Peyer's patch (tissue), 4 donors: ENCODE measurements at regions not wholly inside any gene's neighbourhood (a gene's known extent, or its start where the extent isn't known, plus 50 kb on each side); places are given as distances from the start of the nearest gene placed in this dataset.

Source experiments
- DNase-seq, 3 donors: peaks; one replicate each; pipeline ENCODE4 v3.0.0-alpha.2; 2017 to 2019
- H3K27ac ChIP-seq, 4 donors: fragments of 200-600 bp; sonication (generic); one replicate each; pipeline ENCODE4 v1.5.1; 2016 to 2019
- H3K27me3 ChIP-seq, 2 donors: fragments of 200-600 bp; sonication (generic); one replicate each; pipeline ENCODE4 v1.5.1; 2019
- H3K36me3 ChIP-seq, 3 donors: fragments of 200-600 bp; sonication (generic); one replicate each; pipeline ENCODE4 v1.5.1; 2016 to 2019
- H3K4me1 ChIP-seq, 4 donors: fragments of 200-600 bp; sonication (generic); one replicate each; pipeline ENCODE4 v1.5.1; 2016 to 2019
- H3K4me3 ChIP-seq, 4 donors: fragments of 200-600 bp; sonication (generic); 1 replicate in 3 of 4; 2 replicates in 1 of 4; pipeline ENCODE4 v1.5.1; 2016 to 2019; ENCODE audit warnings: mild to moderate bottlenecking in 1 of 4
- H3K9me3 ChIP-seq, 4 donors: fragments of 200-600 bp; sonication (generic); one replicate each; pipeline ENCODE4 v1.5.1; 2016 to 2019; ENCODE audit warnings: mild to moderate bottlenecking in 1 of 4
- POLR2A ChIP-seq, 2 donors: fragments of 450-650 bp; IDR thresholded peaks; one replicate each; pipeline ENCODE4 v1.5.1; 2017; ENCODE audit warnings: antibody characterized with exemption in 2 of 2, mild to moderate bottlenecking in 2 of 2, moderate library complexity in 2 of 2
- TF ChIP-seq, protein P1 (sequence below), 6 experiments: fragments of 450-650 bp in 4 of 6; fragments of 200-600 bp in 2 of 6; sonication (generic) in 1 of 6; IDR thresholded peaks; one replicate each; pipeline ENCODE4 v1.5.1; 2017 to 2019; ENCODE audit warnings: antibody characterized with exemption in 6 of 6, mild to moderate bottlenecking in 3 of 6, moderate library complexity in 1 of 6

GRCh38 chr6:84977363-84977705 lies 212.9 kb upstream of the TBX18 start:
- no peak for TF ChIP-seq POLR2A (IDR thresholded peaks at IDR 0.05)
- TF ChIP-seq, protein P1, sequence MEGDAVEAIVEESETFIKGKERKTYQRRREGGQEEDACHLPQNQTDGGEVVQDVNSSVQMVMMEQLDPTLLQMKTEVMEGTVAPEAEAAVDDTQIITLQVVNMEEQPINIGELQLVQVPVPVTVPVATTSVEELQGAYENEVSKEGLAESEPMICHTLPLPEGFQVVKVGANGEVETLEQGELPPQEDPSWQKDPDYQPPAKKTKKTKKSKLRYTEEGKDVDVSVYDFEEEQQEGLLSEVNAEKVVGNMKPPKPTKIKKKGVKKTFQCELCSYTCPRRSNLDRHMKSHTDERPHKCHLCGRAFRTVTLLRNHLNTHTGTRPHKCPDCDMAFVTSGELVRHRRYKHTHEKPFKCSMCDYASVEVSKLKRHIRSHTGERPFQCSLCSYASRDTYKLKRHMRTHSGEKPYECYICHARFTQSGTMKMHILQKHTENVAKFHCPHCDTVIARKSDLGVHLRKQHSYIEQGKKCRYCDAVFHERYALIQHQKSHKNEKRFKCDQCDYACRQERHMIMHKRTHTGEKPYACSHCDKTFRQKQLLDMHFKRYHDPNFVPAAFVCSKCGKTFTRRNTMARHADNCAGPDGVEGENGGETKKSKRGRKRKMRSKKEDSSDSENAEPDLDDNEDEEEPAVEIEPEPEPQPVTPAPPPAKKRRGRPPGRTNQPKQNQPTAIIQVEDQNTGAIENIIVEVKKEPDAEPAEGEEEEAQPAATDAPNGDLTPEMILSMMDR (IDR thresholded peaks at IDR 0.05), result no peak
- Histone ChIP-seq H3K27ac (no peak overlapping the region), H3K36me3 (no peaks in the 10 kb centered on the region), H3K4me1 (no peaks in the 10 kb centered on the region), H3K9me3 (no peaks in the 10 kb centered on the region), H3K4me3 (no peak overlapping the region), H3K27me3 (no peaks in the 10 kb centered on the region)
- no peak for DNase-seq

GRCh38 chr6:84976526-84977362 lies 212.3 kb upstream of the TBX18 start:
- H3K27me3 ChIP-seq, result no peaks in the 10 kb centered on the region
- no peak for DNase-seq
- H3K27ac ChIP-seq, result no peak overlapping the region
- no peaks in the 10 kb centered on the region for H3K4me1 ChIP-seq
- H3K4me3 ChIP-seq, result no peak overlapping the region
- no peaks in the 10 kb centered on the region for H3K9me3 ChIP-seq
- TF ChIP-seq, protein P1 (IDR thresholded peaks at IDR 0.05), result no peak
- no peak for TF ChIP-seq POLR2A (IDR thresholded peaks at IDR 0.05)
- no peaks in the 10 kb centered on the region for H3K36me3 ChIP-seq

- no peak for TF ChIP-seq POLR2A (IDR thresholded peaks at IDR 0.05)
- no peaks in the 10 kb centered on the region for H3K36me3 ChIP-seq
- no peaks in the 10 kb centered on the region for H3K4me1 ChIP-seq
Measured at GRCh38 chr6:84975316-84975715, 210.9 kb upstream of the TBX18 start.

DNA sequence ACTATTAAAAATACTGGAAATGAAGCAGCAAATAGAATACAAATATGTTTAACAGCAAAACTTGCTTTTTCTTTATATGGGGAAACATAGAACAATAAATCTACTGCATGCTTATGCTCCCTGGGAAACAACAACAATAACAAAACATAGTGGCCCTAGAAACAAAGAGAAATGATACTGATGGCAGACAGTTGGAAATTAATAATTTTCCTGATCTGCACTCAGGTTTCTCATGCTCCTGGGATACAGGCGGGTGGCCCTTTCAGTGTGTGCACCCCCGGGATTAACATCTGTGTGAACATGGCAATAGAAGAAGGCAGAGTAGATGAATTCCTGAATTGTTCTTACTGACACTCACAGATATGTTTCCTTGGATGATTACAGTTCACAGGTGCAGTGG lies 209.2 kb upstream of the TBX18 start:
- no peak for DNase-seq
- Histone ChIP-seq H3K36me3 (no peaks in the 10 kb centered on the region), H3K9me3 (peaks cover 0 to 3% (median 0%) of the 10 kb centered on the region in 4 donors), H3K4me3 (no peak overlapping the region), H3K27ac (no peak overlapping the region), H3K4me1 (no peaks in the 10 kb centered on the region), H3K27me3 (no peaks in the 10 kb centered on the region)
- TF ChIP-seq, protein P1 (IDR thresholded peaks at IDR 0.05), result no peak
- no peak for TF ChIP-seq POLR2A (IDR thresholded peaks at IDR 0.05)

More at GRCh38 chr6:84975316-84975715, 210.9 kb upstream of the TBX18 start:
- no peak overlapping the region for H3K27ac ChIP-seq
- H3K4me3 ChIP-seq, result no peak overlapping the region
- H3K9me3 ChIP-seq, result no peaks in the 10 kb centered on the region
- H3K27me3 ChIP-seq, result no peaks in the 10 kb centered on the region
- DNase-seq, result no peak

- H3K4me3 ChIP-seq, result no peak overlapping the region
- H3K27me3 ChIP-seq, result no peaks in the 10 kb centered on the region
- TF ChIP-seq POLR2A (IDR thresholded peaks at IDR 0.05), result no peak
- TF ChIP-seq, protein P1 (IDR thresholded peaks at IDR 0.05), result no peak
- no peak for DNase-seq
- no peaks in the 10 kb centered on the region for H3K36me3 ChIP-seq
- peaks cover 0 to 21% (median 0%) of the 10 kb centered on the region in 4 donors for H3K9me3 ChIP-seq
- no peaks in the 10 kb centered on the region for H3K4me1 ChIP-seq
- no peak overlapping the region for H3K27ac ChIP-seq
Measured at GRCh38 chr6:84967965-84968364, 203.6 kb upstream of the TBX18 start.

- no peak for DNase-seq
- Histone ChIP-seq H3K27ac (no peak overlapping the region), H3K4me3 (no peak overlapping the region), H3K27me3 (no peaks in the 10 kb centered on the region), H3K36me3 (no peaks in the 10 kb centered on the region), H3K4me1 (no peaks in the 10 kb centered on the region), H3K9me3 (peaks cover 0 to 21% (median 0%) of the 10 kb centered on the region in 4 donors)
- no peak for TF ChIP-seq POLR2A (IDR thresholded peaks at IDR 0.05)
- TF ChIP-seq, protein P1 (IDR thresholded peaks at IDR 0.05), result no peak
Measured at GRCh38 chr6:84967389-84967788, 203.0 kb upstream of the TBX18 start.
